ENCODE measurements at regions not wholly inside any gene's neighbourhood (a gene's known extent, or its start where the extent isn't known, plus 50 kb on each side); places are given as distances from the start of the nearest gene placed in this dataset.

GRCh38 chr19:31450696-31451095 is 101.5 kb upstream of the TSHZ3 start:
- POLR2A ChIA-PET = no interaction called here
- no peak for TF ChIP-seq CTCF (IDR thresholded peaks at IDR 0.05; ENCODE audit: insufficient read depth, low read length, missing control alignments)
- CTCF ChIA-PET = no interaction called here
- no peak overlapping the region for H3K4me3 ChIP-seq (ENCODE audit: low read depth, low read length)
- no peak for DNase-seq (ENCODE audit: low read depth, low spot score)

GRCh38 chr19:31451686-31452330 is 102.6 kb upstream of the TSHZ3 start:
- DNase-seq (ENCODE audit: low read depth, low spot score) = no peak
- TF ChIP-seq CTCF (IDR thresholded peaks at IDR 0.05; ENCODE audit: insufficient read depth, low read length, missing control alignments) = no peak
- CTCF ChIA-PET = interaction anchor here (1.0 kb wide), 1 partner anchor 397 kb away, joined by 3 read pairs; no protein-coding TSS in a partner anchor
- POLR2A ChIA-PET = no interaction called here
- H3K4me3 ChIP-seq (ENCODE audit: low read depth, low read length) = no peak overlapping the region

GRCh38 chr19:31459430-31459829 is 110.2 kb upstream of the TSHZ3 start:
- no peak for TF ChIP-seq CTCF (IDR thresholded peaks at IDR 0.05; ENCODE audit: insufficient read depth, low read length, missing control alignments)
- DNase-seq (ENCODE audit: low read depth, low spot score) = no peak
- POLR2A ChIA-PET = no interaction called here
- no peak overlapping the region for H3K4me3 ChIP-seq (ENCODE audit: low read depth, low read length)
- CTCF ChIA-PET = interaction anchor here (1.2 kb wide), 1 partner anchor 11 kb away, joined by 3 read pairs; no protein-coding TSS in a partner anchor

GRCh38 chr19:31461814-31462539 is 112.7 kb upstream of the TSHZ3 start:
- no peak for DNase-seq (ENCODE audit: low read depth, low spot score)
- ChIA-PET CTCF (no interaction called here), POLR2A (no interaction called here)
- no peak for TF ChIP-seq CTCF (IDR thresholded peaks at IDR 0.05; ENCODE audit: insufficient read depth, low read length, missing control alignments)
- H3K4me3 ChIP-seq (ENCODE audit: low read depth, low read length) = no peak overlapping the region

- H3K4me3 ChIP-seq (ENCODE audit: low read depth, low read length) = no peak overlapping the region
- POLR2A ChIA-PET = no interaction called here
- CTCF ChIA-PET = interaction anchor here (0.6 kb wide), 1 partner anchor 10 kb away, joined by 3 read pairs; no protein-coding TSS in a partner anchor
- no peak for TF ChIP-seq CTCF (IDR thresholded peaks at IDR 0.05; ENCODE audit: insufficient read depth, low read length, missing control alignments)
- no peak for DNase-seq (ENCODE audit: low read depth, low spot score)
Measured at GRCh38 chr19:31470229-31470939, 121.1 kb upstream of the TSHZ3 start.

- no peak for TF ChIP-seq CTCF (IDR thresholded peaks at IDR 0.05; ENCODE audit: insufficient read depth, low read length, missing control alignments)
- no peak for DNase-seq (ENCODE audit: low read depth, low spot score)
- no peak overlapping the region for H3K4me3 ChIP-seq (ENCODE audit: low read depth, low read length)
- ChIA-PET POLR2A (no interaction called here), CTCF (no interaction called here)
Measured at GRCh38 chr19:31470952-31471351, 121.7 kb upstream of the TSHZ3 start.

Measured in AG04449 (cell line).